T47D (cell line): ENCODE measurements at regions not wholly inside any gene's neighbourhood (a gene's known extent, or its start where the extent isn't known, plus 50 kb on each side); places are given as distances from the start of the nearest gene placed in this dataset.

ENCODE experiments used
- DNase-seq, 2 experiments: peaks; one replicate each; pipeline versions ENCODE4 v3.0.0 to v3.0.0-alpha.2; 2011 to 2012; ENCODE audit warnings: low read depth in 1 of 2, low spot score in 1 of 2
- JUND ChIP-seq: IDR thresholded peaks from 2 replicates; pipeline ENCODE4 v1.6.1; 2012; ENCODE audit warnings: low read depth
- in situ Hi-C: cut with HindIII; loops from 2 replicates; pipeline ENCODE4 v1.10.0; 2016; ENCODE audit warnings: low sequenced_read_pairs, low pct_unique_long_range_greater_than_20kb

GRCh38 chr20:46820682-46821081 is 74.0 kb upstream of the EYA2 start:
- peak in 1 of 2 experiments; percentile 63 for DNase-seq
- in situ Hi-C loops: no loop called here

GRCh38 chr20:46823271-46823751 is 71.3 kb upstream of the EYA2 start:
- no peak for TF ChIP-seq JUND
- in situ Hi-C loops: no loop called here
- DNase-seq: no peak

More at GRCh38 chr20:46820682-46821081, 74.0 kb upstream of the EYA2 start:
- no peak for TF ChIP-seq JUND

- DNase-seq: no peak
- in situ Hi-C loops: no loop called here
- no peak for TF ChIP-seq JUND
These were observed 70.9 kb upstream of the EYA2 start for GRCh38 chr20:46823753-46824152.

- in situ Hi-C loops: no loop called here
- TF ChIP-seq JUND: no peak
- DNase-seq: peak in 1 of 2 experiments; percentile 33
These were observed 68.2 kb upstream of the EYA2 start for GRCh38 chr20:46826343-46826984.

- no peak for DNase-seq
- in situ Hi-C loops: no loop called here
- no peak for TF ChIP-seq JUND
These were observed 66.8 kb upstream of the EYA2 start for GRCh38 chr20:46827718-46828458.

GRCh38 chr20:46828471-46828870 is 66.2 kb upstream of the EYA2 start:
- no peak for DNase-seq
- TF ChIP-seq JUND: no peak
- in situ Hi-C loops: no loop called here

- no peak for TF ChIP-seq JUND
- DNase-seq: no peak
- in situ Hi-C loops: no loop called here
These were observed 63.6 kb upstream of the EYA2 start for GRCh38 chr20:46830886-46831632.

GRCh38 chr20:46831633-46832011 is 63.0 kb upstream of the EYA2 start:
- no peak for TF ChIP-seq JUND
- in situ Hi-C loops: no loop called here
- no peak for DNase-seq

- TF ChIP-seq JUND: no peak
- in situ Hi-C loops: no loop called here
- DNase-seq: no peak
These were observed 62.1 kb upstream of the EYA2 start for GRCh38 chr20:46832555-46832954.

- in situ Hi-C loops: no loop called here
- TF ChIP-seq JUND: no peak
- DNase-seq: no peak
These were observed 61.3 kb upstream of the EYA2 start for GRCh38 chr20:46833360-46833759.

- DNase-seq: no peak
- TF ChIP-seq JUND: no peak
- in situ Hi-C loops: no loop called here
These were observed 59.2 kb upstream of the EYA2 start for GRCh38 chr20:46835418-46835817.

GRCh38 chr20:46837083-46837482 is 57.6 kb upstream of the EYA2 start:
- no peak for TF ChIP-seq JUND
- in situ Hi-C loops: no loop called here
- no peak for DNase-seq

- DNase-seq: no peak
- in situ Hi-C loops: no loop called here
- TF ChIP-seq JUND: no peak
These were observed 56.6 kb upstream of the EYA2 start for GRCh38 chr20:46838011-46838410.
